H1 (cell line): ENCODE measurements at regions not wholly inside any gene's neighbourhood (a gene's known extent, or its start where the extent isn't known, plus 50 kb on each side); places are given as distances from the start of the nearest gene placed in this dataset.

Source experiments
- CHD1 ChIP-seq: IDR thresholded peaks from 2 replicates; pipeline ENCODE4 v1.6.1; 2012; ENCODE audit warnings: low read depth, low read length, improper control_type of control experiment
- TF ChIP-seq, protein P1 (sequence below): IDR thresholded peaks from 2 replicates; pipeline ENCODE4 v1.6.1; 2011; ENCODE audit warnings: low read length, improper control_type of control experiment
- TF ChIP-seq, protein P2 (sequence below): IDR thresholded peaks from 2 replicates; pipeline ENCODE4 v1.6.1; 2012; ENCODE audit warnings: low read length, inconsistent platforms
- TF ChIP-seq, protein P3 (sequence below), 3 experiments: IDR thresholded peaks; 1 replicate in 2 of 3; 2 replicates in 1 of 3; pipeline versions ENCODE4 v1.5.1 to v1.6.1; 2011; ENCODE audit warnings: low read length in 3 of 3, mild to moderate bottlenecking in 3 of 3, inconsistent platforms in 2 of 3, low read depth in 1 of 3, moderate library complexity in 1 of 3; ENCODE audit not compliant: insufficient read depth in 1 of 3; ENCODE audit errors: control extremely low read depth in 1 of 3

DNA sequence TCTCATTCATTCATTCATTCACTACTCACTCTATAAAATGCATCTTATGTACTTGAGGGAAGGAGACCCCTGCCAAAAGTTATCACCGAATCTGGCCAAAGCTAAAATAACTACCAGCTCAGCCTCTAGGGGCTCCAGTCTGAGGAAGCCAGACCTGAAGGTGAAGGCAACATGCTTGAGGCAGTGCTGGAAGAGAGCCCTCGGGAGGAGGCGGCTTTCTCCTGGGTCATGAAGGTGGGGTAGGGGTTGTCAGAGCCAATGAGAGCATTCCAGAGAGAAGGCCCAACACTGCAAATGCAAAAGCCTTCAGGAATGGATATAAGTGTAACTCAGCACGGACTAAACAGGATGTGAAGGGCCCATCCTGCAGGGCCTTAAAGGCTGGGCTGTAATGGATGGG is 62.4 kb downstream of the GSC start (continued):
- TF ChIP-seq, protein P1, sequence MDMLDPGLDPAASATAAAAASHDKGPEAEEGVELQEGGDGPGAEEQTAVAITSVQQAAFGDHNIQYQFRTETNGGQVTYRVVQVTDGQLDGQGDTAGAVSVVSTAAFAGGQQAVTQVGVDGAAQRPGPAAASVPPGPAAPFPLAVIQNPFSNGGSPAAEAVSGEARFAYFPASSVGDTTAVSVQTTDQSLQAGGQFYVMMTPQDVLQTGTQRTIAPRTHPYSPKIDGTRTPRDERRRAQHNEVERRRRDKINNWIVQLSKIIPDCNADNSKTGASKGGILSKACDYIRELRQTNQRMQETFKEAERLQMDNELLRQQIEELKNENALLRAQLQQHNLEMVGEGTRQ, result no peak
- TF ChIP-seq, protein P2, sequence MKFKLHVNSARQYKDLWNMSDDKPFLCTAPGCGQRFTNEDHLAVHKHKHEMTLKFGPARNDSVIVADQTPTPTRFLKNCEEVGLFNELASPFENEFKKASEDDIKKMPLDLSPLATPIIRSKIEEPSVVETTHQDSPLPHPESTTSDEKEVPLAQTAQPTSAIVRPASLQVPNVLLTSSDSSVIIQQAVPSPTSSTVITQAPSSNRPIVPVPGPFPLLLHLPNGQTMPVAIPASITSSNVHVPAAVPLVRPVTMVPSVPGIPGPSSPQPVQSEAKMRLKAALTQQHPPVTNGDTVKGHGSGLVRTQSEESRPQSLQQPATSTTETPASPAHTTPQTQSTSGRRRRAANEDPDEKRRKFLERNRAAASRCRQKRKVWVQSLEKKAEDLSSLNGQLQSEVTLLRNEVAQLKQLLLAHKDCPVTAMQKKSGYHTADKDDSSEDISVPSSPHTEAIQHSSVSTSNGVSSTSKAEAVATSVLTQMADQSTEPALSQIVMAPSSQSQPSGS, result no peak
- TF ChIP-seq, protein P3, sequence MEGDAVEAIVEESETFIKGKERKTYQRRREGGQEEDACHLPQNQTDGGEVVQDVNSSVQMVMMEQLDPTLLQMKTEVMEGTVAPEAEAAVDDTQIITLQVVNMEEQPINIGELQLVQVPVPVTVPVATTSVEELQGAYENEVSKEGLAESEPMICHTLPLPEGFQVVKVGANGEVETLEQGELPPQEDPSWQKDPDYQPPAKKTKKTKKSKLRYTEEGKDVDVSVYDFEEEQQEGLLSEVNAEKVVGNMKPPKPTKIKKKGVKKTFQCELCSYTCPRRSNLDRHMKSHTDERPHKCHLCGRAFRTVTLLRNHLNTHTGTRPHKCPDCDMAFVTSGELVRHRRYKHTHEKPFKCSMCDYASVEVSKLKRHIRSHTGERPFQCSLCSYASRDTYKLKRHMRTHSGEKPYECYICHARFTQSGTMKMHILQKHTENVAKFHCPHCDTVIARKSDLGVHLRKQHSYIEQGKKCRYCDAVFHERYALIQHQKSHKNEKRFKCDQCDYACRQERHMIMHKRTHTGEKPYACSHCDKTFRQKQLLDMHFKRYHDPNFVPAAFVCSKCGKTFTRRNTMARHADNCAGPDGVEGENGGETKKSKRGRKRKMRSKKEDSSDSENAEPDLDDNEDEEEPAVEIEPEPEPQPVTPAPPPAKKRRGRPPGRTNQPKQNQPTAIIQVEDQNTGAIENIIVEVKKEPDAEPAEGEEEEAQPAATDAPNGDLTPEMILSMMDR (IDR thresholded peaks at IDR 0.05; ENCODE audit: control extremely low read depth in 1 of 3, insufficient read depth in 1 of 3, low read depth in 1 of 3, low read length in 3 of 3), result peak; percentile 35 to 70 (median 46); a peak in 3 of 4 replicates
- no peak for TF ChIP-seq CHD1
